ENCODE measurements at regions not wholly inside any gene's neighbourhood (a gene's known extent, or its start where the extent isn't known, plus 50 kb on each side); places are given as distances from the start of the nearest gene placed in this dataset.
A peak's percentile ranks its signal among the peaks of the same experiment; 100 is the strongest.

DNA sequence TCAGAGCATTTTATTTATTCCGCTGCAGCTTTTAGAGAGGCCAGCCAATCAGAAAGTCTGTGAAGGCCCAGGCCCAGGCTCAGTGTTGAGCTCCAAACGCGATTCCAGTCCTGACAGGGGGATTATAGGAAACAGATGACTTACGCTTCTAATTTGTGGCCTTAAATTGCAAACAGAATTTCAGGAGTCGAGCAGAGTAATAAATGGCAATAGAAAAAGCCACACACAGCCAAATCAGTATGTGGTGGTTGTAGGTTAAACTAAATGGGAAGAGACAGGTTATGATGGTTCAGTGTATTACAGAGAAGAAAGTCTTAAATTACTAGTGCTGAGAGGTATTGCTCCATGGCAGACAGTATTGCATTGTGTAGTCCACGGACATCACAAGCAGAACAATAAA is 131.0 kb upstream of the ZEB2 start:
- intact Hi-C loops (cut with DNase I): no loop called here
- Histone ChIP-seq H3K36me3 (no peaks in the 10 kb centered on the region), H3K27me3 (no peaks in the 10 kb centered on the region), H3K4me3 (no peak overlapping the region), H3K4me1 (no peaks in the 10 kb centered on the region), H3K9me3 (no peaks in the 10 kb centered on the region), H3K27ac (no peak overlapping the region)
- DNase-seq (no peak), ATAC-seq (no peak)
- TF ChIP-seq, protein P1, sequence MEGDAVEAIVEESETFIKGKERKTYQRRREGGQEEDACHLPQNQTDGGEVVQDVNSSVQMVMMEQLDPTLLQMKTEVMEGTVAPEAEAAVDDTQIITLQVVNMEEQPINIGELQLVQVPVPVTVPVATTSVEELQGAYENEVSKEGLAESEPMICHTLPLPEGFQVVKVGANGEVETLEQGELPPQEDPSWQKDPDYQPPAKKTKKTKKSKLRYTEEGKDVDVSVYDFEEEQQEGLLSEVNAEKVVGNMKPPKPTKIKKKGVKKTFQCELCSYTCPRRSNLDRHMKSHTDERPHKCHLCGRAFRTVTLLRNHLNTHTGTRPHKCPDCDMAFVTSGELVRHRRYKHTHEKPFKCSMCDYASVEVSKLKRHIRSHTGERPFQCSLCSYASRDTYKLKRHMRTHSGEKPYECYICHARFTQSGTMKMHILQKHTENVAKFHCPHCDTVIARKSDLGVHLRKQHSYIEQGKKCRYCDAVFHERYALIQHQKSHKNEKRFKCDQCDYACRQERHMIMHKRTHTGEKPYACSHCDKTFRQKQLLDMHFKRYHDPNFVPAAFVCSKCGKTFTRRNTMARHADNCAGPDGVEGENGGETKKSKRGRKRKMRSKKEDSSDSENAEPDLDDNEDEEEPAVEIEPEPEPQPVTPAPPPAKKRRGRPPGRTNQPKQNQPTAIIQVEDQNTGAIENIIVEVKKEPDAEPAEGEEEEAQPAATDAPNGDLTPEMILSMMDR (IDR thresholded peaks at IDR 0.05): no peak

DNA sequence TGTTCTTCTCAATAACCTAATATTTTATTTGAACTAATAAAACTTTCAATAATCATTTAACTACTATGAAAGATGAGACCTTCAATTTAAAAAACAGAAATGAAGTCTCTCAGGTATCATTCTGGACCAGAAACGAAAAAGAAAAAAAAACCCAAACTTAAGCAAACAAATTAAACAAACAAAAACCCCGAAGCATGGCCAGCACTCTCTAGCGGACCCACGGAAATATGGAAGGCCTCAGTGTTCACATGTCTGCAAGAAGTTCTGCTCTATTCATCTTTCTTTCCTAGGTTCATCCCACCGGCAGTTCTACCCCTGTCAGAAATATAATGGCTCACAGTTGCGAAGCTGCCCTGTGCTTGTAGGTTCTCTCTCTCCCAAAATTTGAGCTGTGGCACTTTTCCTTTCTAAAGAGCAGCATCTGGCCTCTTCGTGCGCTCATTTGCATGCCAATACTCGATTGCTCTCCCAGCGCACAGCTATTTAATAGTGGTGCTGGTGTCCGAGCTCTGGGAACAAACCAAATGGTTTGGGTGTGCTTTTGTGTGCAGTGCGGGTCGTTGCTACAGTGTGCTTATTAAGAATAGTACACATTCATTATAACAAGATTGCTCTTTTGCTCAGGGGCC is 129.0 kb upstream of the ZEB2 start:
- DNase-seq: no peak
- intact Hi-C loops (cut with DNase I): no loop called here
- H3K27ac ChIP-seq: no peak overlapping the region
- TF ChIP-seq, protein P1 (IDR thresholded peaks at IDR 0.05): no peak
- H3K4me3 ChIP-seq: no peak overlapping the region
- H3K9me3 ChIP-seq: no peaks in the 10 kb centered on the region
- no peaks in the 10 kb centered on the region for H3K27me3 ChIP-seq
- H3K36me3 ChIP-seq: no peaks in the 10 kb centered on the region
- H3K4me1 ChIP-seq: no peaks in the 10 kb centered on the region
- no peak for ATAC-seq

DNA sequence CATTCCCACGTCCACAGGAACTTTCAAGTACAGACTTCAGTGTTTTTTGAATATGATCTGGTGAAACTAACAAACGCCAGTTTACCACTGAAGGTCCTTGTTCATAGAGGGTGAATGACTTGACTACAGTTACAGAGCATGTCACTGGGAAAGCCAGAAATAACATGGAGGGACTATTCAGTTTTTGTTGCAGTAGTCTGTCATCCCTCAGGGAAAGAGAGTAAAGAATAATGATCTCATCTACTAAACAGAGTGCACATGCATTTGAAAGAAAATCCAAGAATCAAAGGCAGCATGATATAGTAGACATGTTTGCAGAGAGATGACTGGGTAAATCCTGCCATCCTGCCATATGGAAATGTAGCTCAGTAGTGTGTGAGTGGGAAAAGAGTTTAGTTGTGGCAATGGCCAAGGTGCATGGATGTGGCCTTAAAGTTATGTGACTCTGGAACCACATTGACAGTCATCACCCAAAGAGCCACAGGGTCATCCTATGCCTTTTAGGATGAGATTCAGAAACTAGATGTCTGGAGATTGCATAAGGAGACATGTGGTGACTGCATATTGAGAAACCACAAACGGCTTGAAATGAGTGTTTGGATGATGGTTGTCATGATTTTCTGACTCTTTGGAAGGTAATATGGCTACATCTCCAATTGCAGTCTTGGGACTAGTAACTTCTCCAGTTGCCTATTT is 125.3 kb upstream of the ZEB2 start:
- intact Hi-C loops (cut with DNase I): no loop called here
- H3K9me3 ChIP-seq: no peaks in the 10 kb centered on the region
- TF ChIP-seq, protein P1 (IDR thresholded peaks at IDR 0.05): no peak
- H3K4me3 ChIP-seq: no peak overlapping the region
- ATAC-seq (peak; percentile 56), DNase-seq (no peak)
- H3K4me1 ChIP-seq: no peaks in the 10 kb centered on the region
- no peaks in the 10 kb centered on the region for H3K27me3 ChIP-seq
- no peaks in the 10 kb centered on the region for H3K36me3 ChIP-seq
- no peak overlapping the region for H3K27ac ChIP-seq

DNA sequence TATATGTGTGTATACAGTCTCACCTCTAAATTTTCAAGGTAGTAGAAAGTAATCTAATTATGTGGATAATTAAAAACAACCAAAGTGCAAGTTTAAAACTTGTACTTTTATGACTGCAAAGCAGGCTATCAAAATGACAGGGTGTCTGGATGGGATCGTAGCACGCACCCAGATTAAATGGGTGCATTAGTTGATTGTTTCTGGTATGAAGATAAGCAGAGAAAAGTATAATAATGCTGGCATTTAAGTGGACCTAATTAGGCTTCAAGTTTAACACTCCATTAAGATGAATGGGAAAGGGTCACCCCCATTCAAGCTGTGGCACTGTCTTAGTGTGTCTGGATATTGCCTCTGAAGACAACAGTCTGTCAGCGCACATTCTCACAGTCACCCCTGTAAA is 124.6 kb upstream of the ZEB2 start:
- H3K36me3 ChIP-seq: no peaks in the 10 kb centered on the region
- H3K9me3 ChIP-seq: no peaks in the 10 kb centered on the region
- H3K4me3 ChIP-seq: no peak overlapping the region
- no peaks in the 10 kb centered on the region for H3K4me1 ChIP-seq
- no peak overlapping the region for H3K27ac ChIP-seq
- ATAC-seq (no peak), DNase-seq (no peak)
- H3K27me3 ChIP-seq: no peaks in the 10 kb centered on the region
- TF ChIP-seq, protein P1 (IDR thresholded peaks at IDR 0.05): no peak
- intact Hi-C loops (cut with DNase I): no loop called here

DNA sequence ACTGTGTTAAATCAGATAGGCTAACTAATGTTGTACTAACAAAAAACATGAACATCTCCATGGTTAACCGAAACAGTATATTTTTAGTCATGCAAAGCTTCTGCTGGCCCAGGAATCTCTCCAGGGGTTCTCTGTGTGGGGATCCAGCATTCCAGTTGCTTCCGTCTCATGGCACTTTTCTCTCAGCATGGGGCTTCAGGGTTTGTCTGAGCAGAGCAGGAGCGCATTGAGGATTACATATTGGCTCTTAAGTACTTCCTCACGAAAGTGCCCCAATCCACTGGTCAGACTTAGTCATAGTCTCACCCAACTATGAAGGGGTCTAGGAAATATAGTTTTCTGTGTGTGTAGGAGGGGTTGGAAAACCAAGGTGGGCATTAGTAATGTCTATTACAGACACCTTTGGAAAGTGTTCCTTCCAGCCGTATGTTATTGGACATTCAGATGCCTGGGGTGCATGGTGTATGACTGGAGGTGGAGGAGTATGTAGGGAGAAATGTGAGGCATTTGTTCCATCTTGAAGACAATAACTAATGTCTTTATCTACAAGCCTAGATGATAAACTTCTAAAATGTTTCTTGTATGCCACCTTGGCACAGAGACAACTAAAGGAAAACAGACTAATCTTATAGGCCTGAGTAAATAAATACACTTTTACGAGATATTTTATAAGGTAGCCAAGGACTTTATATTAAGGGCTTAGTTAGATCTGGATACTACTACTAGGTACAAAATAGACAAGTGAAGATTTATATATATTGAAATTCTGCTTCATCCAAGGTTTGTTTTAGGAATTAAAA is 123.8 kb upstream of the ZEB2 start:
- H3K27ac ChIP-seq: no peak overlapping the region
- no peaks in the 10 kb centered on the region for H3K4me1 ChIP-seq
- H3K4me3 ChIP-seq: no peak overlapping the region
- intact Hi-C loops (cut with DNase I): no loop called here
- DNase-seq (no peak), ATAC-seq (no peak)
- no peaks in the 10 kb centered on the region for H3K36me3 ChIP-seq
- TF ChIP-seq, protein P1 (IDR thresholded peaks at IDR 0.05): no peak
- no peaks in the 10 kb centered on the region for H3K9me3 ChIP-seq
- H3K27me3 ChIP-seq: no peaks in the 10 kb centered on the region
